ENCODE measurements at regions not wholly inside any gene's neighbourhood (a gene's known extent, or its start where the extent isn't known, plus 50 kb on each side); places are given as distances from the start of the nearest gene placed in this dataset.

- H3K9ac ChIP-seq (ENCODE audit: low read depth in 1 of 2, low read length in 2 of 2): no peak overlapping the region
- TF ChIP-seq EGR1 (IDR thresholded peaks at IDR 0.05; ENCODE audit: low read depth in 2 of 2): no peak
- TF ChIP-seq JUND (IDR thresholded peaks at IDR 0.05): no peak
- TF ChIP-seq, protein P1, sequence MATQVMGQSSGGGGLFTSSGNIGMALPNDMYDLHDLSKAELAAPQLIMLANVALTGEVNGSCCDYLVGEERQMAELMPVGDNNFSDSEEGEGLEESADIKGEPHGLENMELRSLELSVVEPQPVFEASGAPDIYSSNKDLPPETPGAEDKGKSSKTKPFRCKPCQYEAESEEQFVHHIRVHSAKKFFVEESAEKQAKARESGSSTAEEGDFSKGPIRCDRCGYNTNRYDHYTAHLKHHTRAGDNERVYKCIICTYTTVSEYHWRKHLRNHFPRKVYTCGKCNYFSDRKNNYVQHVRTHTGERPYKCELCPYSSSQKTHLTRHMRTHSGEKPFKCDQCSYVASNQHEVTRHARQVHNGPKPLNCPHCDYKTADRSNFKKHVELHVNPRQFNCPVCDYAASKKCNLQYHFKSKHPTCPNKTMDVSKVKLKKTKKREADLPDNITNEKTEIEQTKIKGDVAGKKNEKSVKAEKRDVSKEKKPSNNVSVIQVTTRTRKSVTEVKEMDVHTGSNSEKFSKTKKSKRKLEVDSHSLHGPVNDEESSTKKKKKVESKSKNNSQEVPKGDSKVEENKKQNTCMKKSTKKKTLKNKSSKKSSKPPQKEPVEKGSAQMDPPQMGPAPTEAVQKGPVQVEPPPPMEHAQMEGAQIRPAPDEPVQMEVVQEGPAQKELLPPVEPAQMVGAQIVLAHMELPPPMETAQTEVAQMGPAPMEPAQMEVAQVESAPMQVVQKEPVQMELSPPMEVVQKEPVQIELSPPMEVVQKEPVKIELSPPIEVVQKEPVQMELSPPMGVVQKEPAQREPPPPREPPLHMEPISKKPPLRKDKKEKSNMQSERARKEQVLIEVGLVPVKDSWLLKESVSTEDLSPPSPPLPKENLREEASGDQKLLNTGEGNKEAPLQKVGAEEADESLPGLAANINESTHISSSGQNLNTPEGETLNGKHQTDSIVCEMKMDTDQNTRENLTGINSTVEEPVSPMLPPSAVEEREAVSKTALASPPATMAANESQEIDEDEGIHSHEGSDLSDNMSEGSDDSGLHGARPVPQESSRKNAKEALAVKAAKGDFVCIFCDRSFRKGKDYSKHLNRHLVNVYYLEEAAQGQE (IDR thresholded peaks at IDR 0.05): no peak
- no peak for TF ChIP-seq TAF1 (conservative IDR thresholded peaks at IDR 0.05)
- no peak for TF ChIP-seq CTCF (IDR thresholded peaks at IDR 0.05; ENCODE audit: low read depth, low read length, missing input control)
- TF ChIP-seq, protein P2, sequence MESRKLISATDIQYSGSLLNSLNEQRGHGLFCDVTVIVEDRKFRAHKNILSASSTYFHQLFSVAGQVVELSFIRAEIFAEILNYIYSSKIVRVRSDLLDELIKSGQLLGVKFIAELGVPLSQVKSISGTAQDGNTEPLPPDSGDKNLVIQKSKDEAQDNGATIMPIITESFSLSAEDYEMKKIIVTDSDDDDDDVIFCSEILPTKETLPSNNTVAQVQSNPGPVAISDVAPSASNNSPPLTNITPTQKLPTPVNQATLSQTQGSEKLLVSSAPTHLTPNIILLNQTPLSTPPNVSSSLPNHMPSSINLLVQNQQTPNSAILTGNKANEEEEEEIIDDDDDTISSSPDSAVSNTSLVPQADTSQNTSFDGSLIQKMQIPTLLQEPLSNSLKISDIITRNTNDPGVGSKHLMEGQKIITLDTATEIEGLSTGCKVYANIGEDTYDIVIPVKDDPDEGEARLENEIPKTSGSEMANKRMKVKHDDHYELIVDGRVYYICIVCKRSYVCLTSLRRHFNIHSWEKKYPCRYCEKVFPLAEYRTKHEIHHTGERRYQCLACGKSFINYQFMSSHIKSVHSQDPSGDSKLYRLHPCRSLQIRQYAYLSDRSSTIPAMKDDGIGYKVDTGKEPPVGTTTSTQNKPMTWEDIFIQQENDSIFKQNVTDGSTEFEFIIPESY (IDR thresholded peaks at IDR 0.05): no peak
- TF ChIP-seq FOXA1 (IDR thresholded peaks at IDR 0.05): no peak
- TF ChIP-seq, protein P3, sequence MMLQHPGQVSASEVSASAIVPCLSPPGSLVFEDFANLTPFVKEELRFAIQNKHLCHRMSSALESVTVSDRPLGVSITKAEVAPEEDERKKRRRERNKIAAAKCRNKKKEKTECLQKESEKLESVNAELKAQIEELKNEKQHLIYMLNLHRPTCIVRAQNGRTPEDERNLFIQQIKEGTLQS (IDR thresholded peaks at IDR 0.05): no peak
- no peak for TF ChIP-seq GABPA (IDR thresholded peaks at IDR 0.05 in 1 of 2, conservative IDR thresholded peaks at IDR 0.05 in 1 of 2)
- TF ChIP-seq RAD21 (IDR thresholded peaks at IDR 0.05): no peak
- no peak for TF ChIP-seq FOXA2 (IDR thresholded peaks at IDR 0.05)
- TF ChIP-seq SP1 (IDR thresholded peaks at IDR 0.05): no peak
- DNase-seq (ENCODE audit: low spot score): no peak
- no peak overlapping the region for H3K4me3 ChIP-seq (ENCODE audit: low read depth in 1 of 3, low read length in 3 of 3)
- no peaks in the 10 kb centered on the region for H3K36me3 ChIP-seq (ENCODE audit: control insufficient read depth in 4 of 4, insufficient read depth in 3 of 4, low read depth in 1 of 4, low read length in 3 of 4)
- no peaks in the 10 kb centered on the region for H3K27me3 ChIP-seq (ENCODE audit: control insufficient read depth in 4 of 4, insufficient read depth in 4 of 4, low read length in 3 of 4)
- 43% methylated on average over 2 of the region's 2 CpGs for WGBS
- no peak overlapping the region for H3K27ac ChIP-seq (ENCODE audit: low read depth in 1 of 2, low read length in 2 of 2)
- no peaks in the 10 kb centered on the region for H3K9me3 ChIP-seq (ENCODE audit: control insufficient read depth in 4 of 4, low read length in 3 of 4)
- no peaks in the 10 kb centered on the region for H3K4me1 ChIP-seq (ENCODE audit: control insufficient read depth in 4 of 4, insufficient read depth in 4 of 4, low read length in 3 of 4)
These were observed 196.8 kb downstream of the XPNPEP1 start for GRCh38 chr10:109726473-109726872.

- Histone ChIP-seq H3K4me3 (ENCODE audit: low read depth in 1 of 3, low read length in 3 of 3) (no peak overlapping the region), H3K9me3 (ENCODE audit: control insufficient read depth in 4 of 4, low read length in 3 of 4) (no peaks in the 10 kb centered on the region), H3K36me3 (ENCODE audit: control insufficient read depth in 4 of 4, insufficient read depth in 3 of 4, low read depth in 1 of 4, low read length in 3 of 4) (no peaks in the 10 kb centered on the region), H3K27ac (ENCODE audit: low read depth in 1 of 2, low read length in 2 of 2) (no peak overlapping the region), H3K9ac (ENCODE audit: low read depth in 1 of 2, low read length in 2 of 2) (no peak overlapping the region), H3K4me1 (ENCODE audit: control insufficient read depth in 4 of 4, insufficient read depth in 4 of 4, low read length in 3 of 4) (no peaks in the 10 kb centered on the region), H3K27me3 (ENCODE audit: control insufficient read depth in 4 of 4, insufficient read depth in 4 of 4, low read length in 3 of 4) (peaks cover 0 to 2% (median 0%) of the 10 kb centered on the region in 4 donors)
- WGBS: 42% methylated on average over 3 of the region's 3 CpGs
- no peak for DNase-seq (ENCODE audit: low spot score)
- no peak for TF ChIP-seq HNF4A (conservative IDR thresholded peaks at IDR 0.05)
- TF ChIP-seq, protein P2 (IDR thresholded peaks at IDR 0.05): no peak
- no peak for TF ChIP-seq SP1 (IDR thresholded peaks at IDR 0.05)
- no peak for TF ChIP-seq EGR1 (IDR thresholded peaks at IDR 0.05; ENCODE audit: low read depth in 2 of 2)
- TF ChIP-seq, protein P4, sequence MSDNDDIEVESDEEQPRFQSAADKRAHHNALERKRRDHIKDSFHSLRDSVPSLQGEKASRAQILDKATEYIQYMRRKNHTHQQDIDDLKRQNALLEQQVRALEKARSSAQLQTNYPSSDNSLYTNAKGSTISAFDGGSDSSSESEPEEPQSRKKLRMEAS (IDR thresholded peaks at IDR 0.05): no peak
- TF ChIP-seq GABPA (IDR thresholded peaks at IDR 0.05 in 1 of 2, conservative IDR thresholded peaks at IDR 0.05 in 1 of 2): no peak
- TF ChIP-seq, protein P1 (IDR thresholded peaks at IDR 0.05): no peak
- no peak for TF ChIP-seq TAF1 (conservative IDR thresholded peaks at IDR 0.05)
- TF ChIP-seq, protein P3 (IDR thresholded peaks at IDR 0.05): no peak
- TF ChIP-seq YY1 (IDR thresholded peaks at IDR 0.05): no peak
These were observed 200.0 kb downstream of the XPNPEP1 start for GRCh38 chr10:109723305-109723704.

All from liver (tissue), 8 donors.